ENCODE measurements at regions not wholly inside any gene's neighbourhood (a gene's known extent, or its start where the extent isn't known, plus 50 kb on each side); places are given as distances from the start of the nearest gene placed in this dataset.

DNA sequence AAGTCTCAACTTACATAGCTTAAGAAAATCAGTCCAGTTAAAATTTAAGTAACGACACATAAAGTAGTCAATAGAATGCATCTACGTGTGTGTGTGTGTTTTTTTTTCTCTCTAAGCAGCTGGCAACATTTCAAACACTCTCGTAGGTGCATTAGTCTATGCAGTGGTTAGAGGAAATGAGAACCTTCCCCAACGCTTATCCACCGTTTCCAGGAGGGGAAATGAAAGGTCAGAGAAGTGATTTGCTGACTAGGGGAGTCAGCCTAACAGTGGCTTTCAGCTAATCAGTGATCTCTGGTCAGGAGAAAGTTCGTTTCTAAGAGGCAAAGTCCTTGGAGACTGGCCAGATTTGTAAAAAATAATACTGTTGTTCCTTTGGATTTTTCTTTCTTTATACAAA lies 806.6 kb downstream of the C6orf118 start (continued):
- no peak for TF ChIP-seq ELF2 (CRISPR knock-in tag; IDR thresholded peaks at IDR 0.05)

DNA sequence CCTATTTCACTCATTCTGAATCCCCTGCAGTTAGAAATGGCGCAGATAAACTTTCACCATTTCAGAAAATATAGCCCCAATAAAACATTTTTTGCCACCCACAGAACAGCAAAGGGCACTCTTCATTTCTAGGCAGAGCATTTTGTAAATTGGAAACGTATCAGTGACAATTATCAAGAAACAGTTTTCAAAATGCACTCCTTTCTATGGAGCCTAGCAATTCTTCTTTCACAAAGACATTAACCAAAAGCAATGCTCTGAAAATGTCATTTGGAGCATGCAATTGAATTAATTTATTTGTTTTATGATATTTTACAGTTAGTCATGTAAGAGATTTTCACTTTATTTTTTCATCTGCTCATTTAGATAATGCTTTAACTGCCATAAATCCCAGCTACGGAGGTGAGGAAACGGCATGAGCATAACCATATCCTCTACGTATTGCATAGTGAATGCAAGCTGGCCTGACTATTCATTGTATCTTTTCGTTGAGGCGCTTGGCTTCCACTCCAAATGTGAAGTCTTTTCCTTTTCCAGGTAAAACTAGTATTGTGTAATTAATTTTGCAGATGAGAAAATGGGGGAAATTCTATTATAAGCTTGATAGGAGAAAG lies 813.4 kb downstream of the C6orf118 start:
- H3K9me1 ChIP-seq (ENCODE audit: control insufficient read depth, insufficient read depth, low read length) = no peaks in the 10 kb centered on the region
- no peak overlapping the region for H3K4me2 ChIP-seq (ENCODE audit: insufficient read depth, low read length)
- no peaks in the 10 kb centered on the region for H4K20me1 ChIP-seq (replicated peaks; ENCODE audit: control insufficient read depth, insufficient read depth, low read length)
- no peaks in the 10 kb centered on the region for H3K79me2 ChIP-seq (ENCODE audit: control insufficient read depth, insufficient read depth, low read length)
- WGBS (ENCODE audit: insufficient coverage, low coverage, missing lambda C conversion rate) = 5% methylated on average over 7 of the region's 7 CpGs
- no peak for ATAC-seq
- in situ Hi-C loops (cut with MboI) (no loop called here), intact Hi-C loops (cut with micrococcal nuclease) (no loop called here)
- DNase-seq (ENCODE audit: extremely low read depth in 1 of 4, low spot score in 3 of 4) = no peak
- POLR2A ChIA-PET = no interaction called here
- H3K9ac ChIP-seq (ENCODE audit: insufficient read depth in 1 of 2, low read depth in 2 of 2, low read length in 2 of 2) = no peak overlapping the region
- H2AFZ ChIP-seq (ENCODE audit: low read depth, low read length) = no peak overlapping the region
- no peak for FAIRE-seq
- H3K27ac ChIP-seq (ENCODE audit: extremely low read depth, low read depth, low read length) = no peak overlapping the region
- H3K27me3 ChIP-seq (ENCODE audit: control insufficient read depth in 2 of 2, insufficient read depth in 2 of 2, low read length in 2 of 2) = no peaks in the 10 kb centered on the region
- no peaks in the 10 kb centered on the region for H3K36me3 ChIP-seq (ENCODE audit: control insufficient read depth, insufficient read depth, low read length)
- H3K9me3 ChIP-seq (replicated peaks; ENCODE audit: control insufficient read depth, insufficient read depth, low read depth, low read length) = no peaks in the 10 kb centered on the region
- BruUV-seq (replicated peaks) = no TSS peak
- no peaks in the 10 kb centered on the region for H3K4me1 ChIP-seq (replicated peaks in 1 of 2; ENCODE audit: control insufficient read depth in 2 of 2, insufficient read depth in 2 of 2, low read length in 2 of 2)
- CTCF ChIA-PET (ENCODE audit: low intra/inter-chr PET ratio) = no interaction called here
- H3K4me3 ChIP-seq = no peak overlapping the region
- no peak for TF ChIP-seq MNT (conservative IDR thresholded peaks at IDR 0.05)
- no peak for TF ChIP-seq CC2D1A (IDR thresholded peaks at IDR 0.05)
- no peak for TF ChIP-seq KLF1 (tag; IDR thresholded peaks at IDR 0.05)
- TF ChIP-seq, protein P1, sequence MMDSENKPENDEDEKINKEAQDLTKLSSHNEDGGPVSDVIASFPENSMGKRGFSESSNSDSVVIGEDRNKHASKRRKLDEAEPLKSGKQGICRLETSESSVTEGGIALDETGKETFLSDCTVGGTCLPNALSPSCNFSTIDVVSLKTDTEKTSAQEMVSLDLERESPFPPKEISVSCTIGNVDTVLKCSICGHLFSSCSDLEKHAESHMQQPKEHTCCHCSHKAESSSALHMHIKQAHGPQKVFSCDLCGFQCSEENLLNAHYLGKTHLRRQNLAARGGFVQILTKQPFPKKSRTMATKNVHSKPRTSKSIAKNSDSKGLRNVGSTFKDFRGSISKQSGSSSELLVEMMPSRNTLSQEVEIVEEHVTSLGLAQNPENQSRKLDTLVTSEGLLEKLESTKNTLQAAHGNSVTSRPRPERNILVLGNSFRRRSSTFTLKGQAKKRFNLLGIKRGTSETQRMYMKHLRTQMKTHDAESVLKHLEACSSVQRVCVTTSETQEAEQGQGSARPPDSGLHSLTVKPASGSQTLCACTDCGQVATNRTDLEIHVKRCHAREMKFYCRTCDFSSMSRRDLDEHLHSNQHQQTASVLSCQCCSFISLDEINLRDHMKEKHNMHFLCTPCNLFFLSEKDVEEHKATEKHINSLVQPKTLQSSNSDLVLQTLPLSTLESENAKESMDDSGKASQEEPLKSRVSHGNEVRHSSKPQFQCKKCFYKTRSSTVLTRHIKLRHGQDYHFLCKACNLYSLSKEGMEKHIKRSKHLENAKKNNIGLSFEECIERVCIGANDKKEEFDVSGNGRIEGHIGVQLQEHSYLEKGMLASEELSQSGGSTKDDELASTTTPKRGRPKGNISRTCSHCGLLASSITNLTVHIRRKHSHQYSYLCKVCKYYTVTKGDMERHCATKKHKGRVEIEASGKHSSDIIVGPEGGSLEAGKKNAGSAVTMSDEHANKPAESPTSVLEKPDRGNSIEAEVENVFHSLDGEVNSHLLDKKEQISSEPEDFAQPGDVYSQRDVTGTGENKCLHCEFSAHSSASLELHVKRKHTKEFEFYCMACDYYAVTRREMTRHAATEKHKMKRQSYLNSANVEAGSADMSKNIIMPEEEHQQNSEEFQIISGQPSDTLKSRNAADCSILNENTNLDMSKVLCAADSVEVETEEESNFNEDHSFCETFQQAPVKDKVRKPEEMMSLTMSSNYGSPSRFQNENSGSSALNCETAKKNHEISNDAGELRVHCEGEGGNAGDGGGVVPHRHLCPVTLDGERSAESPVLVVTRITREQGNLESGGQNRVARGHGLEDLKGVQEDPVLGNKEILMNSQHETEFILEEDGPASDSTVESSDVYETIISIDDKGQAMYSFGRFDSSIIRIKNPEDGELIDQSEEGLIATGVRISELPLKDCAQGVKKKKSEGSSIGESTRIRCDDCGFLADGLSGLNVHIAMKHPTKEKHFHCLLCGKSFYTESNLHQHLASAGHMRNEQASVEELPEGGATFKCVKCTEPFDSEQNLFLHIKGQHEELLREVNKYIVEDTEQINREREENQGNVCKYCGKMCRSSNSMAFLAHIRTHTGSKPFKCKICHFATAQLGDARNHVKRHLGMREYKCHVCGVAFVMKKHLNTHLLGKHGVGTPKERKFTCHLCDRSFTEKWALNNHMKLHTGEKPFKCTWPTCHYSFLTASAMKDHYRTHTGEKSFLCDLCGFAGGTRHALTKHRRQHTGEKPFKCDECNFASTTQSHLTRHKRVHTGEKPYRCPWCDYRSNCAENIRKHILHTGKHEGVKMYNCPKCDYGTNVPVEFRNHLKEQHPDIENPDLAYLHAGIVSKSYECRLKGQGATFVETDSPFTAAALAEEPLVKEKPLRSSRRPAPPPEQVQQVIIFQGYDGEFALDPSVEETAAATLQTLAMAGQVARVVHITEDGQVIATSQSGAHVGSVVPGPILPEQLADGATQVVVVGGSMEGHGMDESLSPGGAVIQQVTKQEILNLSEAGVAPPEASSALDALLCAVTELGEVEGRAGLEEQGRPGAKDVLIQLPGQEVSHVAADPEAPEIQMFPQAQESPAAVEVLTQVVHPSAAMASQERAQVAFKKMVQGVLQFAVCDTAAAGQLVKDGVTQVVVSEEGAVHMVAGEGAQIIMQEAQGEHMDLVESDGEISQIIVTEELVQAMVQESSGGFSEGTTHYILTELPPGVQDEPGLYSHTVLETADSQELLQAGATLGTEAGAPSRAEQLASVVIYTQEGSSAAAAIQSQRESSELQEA (IDR thresholded peaks at IDR 0.05; ENCODE audit: low read depth) = no peak
- TF ChIP-seq ZNF707 (CRISPR knock-in tag; conservative IDR thresholded peaks at IDR 0.05) = no peak
- TF ChIP-seq ZNF23 (CRISPR knock-in tag; IDR thresholded peaks at IDR 0.05) = no peak
- no peak for TF ChIP-seq ZNF140 (CRISPR knock-in tag; IDR thresholded peaks at IDR 0.05)
- TF ChIP-seq TAL1 (IDR thresholded peaks at IDR 0.05) = no peak
- no peak for TF ChIP-seq RBM39 (optimal IDR thresholded peaks at IDR 0.05; ENCODE audit: low read depth, low read length)
- TF ChIP-seq NFRKB (IDR thresholded peaks at IDR 0.05; ENCODE audit: low read depth) = no peak
- no peak for TF ChIP-seq HDGF (IDR thresholded peaks at IDR 0.05)
- no peak for TF ChIP-seq MTA2 (IDR thresholded peaks at IDR 0.05; ENCODE audit: low read depth)

Data from K562 (cell line).